MM.1S (cell line): ENCODE measurements at regions not wholly inside any gene's neighbourhood (a gene's known extent, or its start where the extent isn't known, plus 50 kb on each side); places are given as distances from the start of the nearest gene placed in this dataset.

Source experiments
- DNase-seq: peaks from one replicate; pipeline ENCODE4 v3.0.0-alpha.2; 2015
- H2AFZ ChIP-seq: fragments of 300-600 bp; sonication (generic); 2 replicates; pipeline ENCODE4 v1.6.0; 2016; ENCODE audit warnings: antibody characterized with exemption, low read length
- H3F3A ChIP-seq: fragments of 300-600 bp; sonication (generic); 2 replicates; pipeline ENCODE4 v1.6.1; 2016; ENCODE audit warnings: mild to moderate bottlenecking, antibody characterized with exemption, low read length, moderate library complexity, mixed read lengths; ENCODE audit not compliant: insufficient read depth
- H3K27ac ChIP-seq: fragments of 300-600 bp; sonication (generic); 2 replicates; pipeline ENCODE4 v1.5.1; 2016; ENCODE audit warnings: mild to moderate bottlenecking, low read length
- H3K27me3 ChIP-seq: fragments of 300-600 bp; sonication (generic); replicated peaks from 2 replicates; pipeline ENCODE4 v1.6.0; 2016; ENCODE audit warnings: low read length; ENCODE audit not compliant: insufficient read depth
- H3K36me3 ChIP-seq: fragments of 300-600 bp; sonication (generic); replicated peaks from 2 replicates; pipeline ENCODE4 v1.6.1; 2016; ENCODE audit warnings: mild to moderate bottlenecking, low read length, mixed read lengths; ENCODE audit not compliant: insufficient read depth
- H3K4me1 ChIP-seq: fragments of 300-600 bp; sonication (generic); 2 replicates; pipeline ENCODE4 v1.6.1; 2016; ENCODE audit warnings: low read length, mixed read lengths
- H3K4me2 ChIP-seq: fragments of 300-600 bp; sonication (generic); 2 replicates; pipeline ENCODE4 v1.6.0; 2016; ENCODE audit warnings: low read depth, low read length
- H3K4me3 ChIP-seq: fragments of 300-600 bp; sonication (generic); 2 replicates; pipeline ENCODE4 v1.5.1; 2016; ENCODE audit warnings: low read length, mixed read lengths
- H3K79me2 ChIP-seq: fragments of 300-600 bp; sonication (generic); 2 replicates; pipeline ENCODE4 v1.6.1; 2016; ENCODE audit warnings: mixed run types, low read length, mixed read lengths
- H3K9ac ChIP-seq: fragments of 300-600 bp; sonication (generic); 2 replicates; pipeline ENCODE4 v1.6.1; 2016; ENCODE audit warnings: low read length, mixed read lengths
- H3K9me2 ChIP-seq: fragments of 300-600 bp; sonication (generic); replicated peaks from 2 replicates; pipeline ENCODE4 v1.6.1; 2016; ENCODE audit warnings: mild to moderate bottlenecking, low read length, mixed read lengths; ENCODE audit not compliant: insufficient read depth
- H3K9me3 ChIP-seq: fragments of 300-600 bp; sonication (generic); replicated peaks from 2 replicates; pipeline ENCODE4 v1.6.1; 2016; ENCODE audit warnings: mild to moderate bottlenecking, low read length, mixed read lengths; ENCODE audit not compliant: insufficient read depth
- H4K20me1 ChIP-seq: fragments of 300-600 bp; sonication (generic); 2 replicates; pipeline ENCODE4 v1.6.1; 2016; ENCODE audit warnings: mild to moderate bottlenecking, low read length, moderate library complexity, mixed read lengths; ENCODE audit not compliant: insufficient read depth
- CTCF ChIP-seq: fragments of 300-600 bp; sonication (generic); IDR thresholded peaks from 2 replicates; pipeline ENCODE4 v1.5.1; 2016; ENCODE audit warnings: antibody characterized with exemption, low read length, mixed read lengths
- EZH2 ChIP-seq: fragments of 300-600 bp; sonication (generic); optimal IDR thresholded peaks from 2 replicates; pipeline ENCODE3; 2017; ENCODE audit warnings: low read depth, mild to moderate bottlenecking, antibody characterized with exemption, low read length, mixed read lengths
- EZH2phosphoT487 ChIP-seq: fragments of 300-600 bp; sonication (generic); IDR thresholded peaks from 2 replicates; pipeline ENCODE4 v1.6.1; 2018; ENCODE audit warnings: antibody characterized with exemption, low read length

- Histone ChIP-seq H3K4me3 (no peak overlapping the region), H3K4me2 (no peak overlapping the region), H3K36me3 (no peaks in the 10 kb centered on the region), H2AFZ (no peak overlapping the region), H3K27ac (no peak overlapping the region), H3K9me3 (no peaks in the 10 kb centered on the region), H3K9me2 (no peaks in the 10 kb centered on the region), H3F3A (no peaks in the 10 kb centered on the region), H3K4me1 (no peaks in the 10 kb centered on the region), H4K20me1 (no peaks in the 10 kb centered on the region), H3K9ac (no peak overlapping the region), H3K27me3 (no peaks in the 10 kb centered on the region), H3K79me2 (no peaks in the 10 kb centered on the region)
- TF ChIP-seq EZH2, result no peak
- TF ChIP-seq CTCF, result no peak
- TF ChIP-seq EZH2phosphoT487, result no peak
- DNase-seq, result no peak
Measured at GRCh38 chr3:78221796-78222195, 1181.9 kb downstream of the ROBO2 start.

GRCh38 chr3:78235841-78236240, 1195.9 kb downstream of the ROBO2 start:
- Histone ChIP-seq H3K9ac (no peak overlapping the region), H3K9me3 (no peaks in the 10 kb centered on the region), H3K4me1 (no peaks in the 10 kb centered on the region), H3K4me2 (no peak overlapping the region), H3K79me2 (no peaks in the 10 kb centered on the region), H3K9me2 (no peaks in the 10 kb centered on the region), H3K27ac (no peak overlapping the region), H3K4me3 (no peak overlapping the region), H4K20me1 (no peaks in the 10 kb centered on the region), H2AFZ (no peak overlapping the region), H3K27me3 (no peaks in the 10 kb centered on the region), H3K36me3 (no peaks in the 10 kb centered on the region), H3F3A (no peaks in the 10 kb centered on the region)
- no peak for DNase-seq
- TF ChIP-seq EZH2 (no peak), CTCF (no peak), EZH2phosphoT487 (no peak)

- Histone ChIP-seq H3K9me2 (no peaks in the 10 kb centered on the region), H3K4me1 (no peaks in the 10 kb centered on the region), H3K4me3 (no peak overlapping the region), H3K27me3 (no peaks in the 10 kb centered on the region), H3K79me2 (no peaks in the 10 kb centered on the region), H3K36me3 (no peaks in the 10 kb centered on the region), H3K27ac (no peak overlapping the region), H4K20me1 (no peaks in the 10 kb centered on the region), H3K9me3 (no peaks in the 10 kb centered on the region), H3K4me2 (no peak overlapping the region), H2AFZ (no peak overlapping the region), H3K9ac (no peak overlapping the region), H3F3A (no peaks in the 10 kb centered on the region)
- TF ChIP-seq EZH2 (no peak), CTCF (no peak), EZH2phosphoT487 (no peak)
- no peak for DNase-seq
Measured at GRCh38 chr3:78238811-78239210, 1198.9 kb downstream of the ROBO2 start.

GRCh38 chr3:78242724-78243123, 1202.8 kb downstream of the ROBO2 start:
- no peaks in the 10 kb centered on the region for H3K4me1 ChIP-seq
- no peaks in the 10 kb centered on the region for H3K36me3 ChIP-seq
- no peak overlapping the region for H3K4me2 ChIP-seq
- H3K4me3 ChIP-seq, result no peak overlapping the region
- no peaks in the 10 kb centered on the region for H3K79me2 ChIP-seq
- H3F3A ChIP-seq, result no peaks in the 10 kb centered on the region
- no peak overlapping the region for H3K9ac ChIP-seq
- H4K20me1 ChIP-seq, result no peaks in the 10 kb centered on the region
- TF ChIP-seq EZH2phosphoT487 (no peak), EZH2 (no peak), CTCF (no peak)
- H3K9me2 ChIP-seq, result no peaks in the 10 kb centered on the region
- no peak overlapping the region for H3K27ac ChIP-seq
- no peak overlapping the region for H2AFZ ChIP-seq
- H3K27me3 ChIP-seq, result no peaks in the 10 kb centered on the region
- DNase-seq, result no peak
- no peaks in the 10 kb centered on the region for H3K9me3 ChIP-seq
